ENCODE measurements at regions not wholly inside any gene's neighbourhood (a gene's known extent, or its start where the extent isn't known, plus 50 kb on each side); places are given as distances from the start of the nearest gene placed in this dataset.

GRCh38 chr2:164008752-164009151 is 272.9 kb upstream of the FIGN start:
- no peak for TF ChIP-seq CTCF (IDR thresholded peaks at IDR 0.05; ENCODE audit: insufficient read depth, low read depth, low read length)
- H3K4me3 ChIP-seq (ENCODE audit: low read depth, low read length), result no peak overlapping the region
- DNase-seq (ENCODE audit: low read depth), result no peak

GRCh38 chr2:164006704-164007103 is 270.9 kb upstream of the FIGN start:
- no peak overlapping the region for H3K4me3 ChIP-seq (ENCODE audit: low read depth, low read length)
- DNase-seq (ENCODE audit: low read depth), result no peak
- no peak for TF ChIP-seq CTCF (IDR thresholded peaks at IDR 0.05; ENCODE audit: insufficient read depth, low read depth, low read length)

- TF ChIP-seq CTCF (IDR thresholded peaks at IDR 0.05; ENCODE audit: insufficient read depth, low read depth, low read length), result no peak
- H3K4me3 ChIP-seq (ENCODE audit: low read depth, low read length), result no peak overlapping the region
- no peak for DNase-seq (ENCODE audit: low read depth)
Observed at GRCh38 chr2:164000176-164000575, 264.4 kb upstream of the FIGN start.

- no peak for TF ChIP-seq CTCF (IDR thresholded peaks at IDR 0.05; ENCODE audit: insufficient read depth, low read depth, low read length)
- H3K4me3 ChIP-seq (ENCODE audit: low read depth, low read length), result no peak overlapping the region
- no peak for DNase-seq (ENCODE audit: low read depth)
Observed at GRCh38 chr2:163997466-163997865, 261.7 kb upstream of the FIGN start.

GRCh38 chr2:163990541-163990940 is 254.7 kb upstream of the FIGN start:
- DNase-seq (ENCODE audit: low read depth), result no peak
- no peak overlapping the region for H3K4me3 ChIP-seq (ENCODE audit: low read depth, low read length)
- no peak for TF ChIP-seq CTCF (IDR thresholded peaks at IDR 0.05; ENCODE audit: insufficient read depth, low read depth, low read length)

GRCh38 chr2:163990101-163990500 is 254.3 kb upstream of the FIGN start:
- no peak overlapping the region for H3K4me3 ChIP-seq (ENCODE audit: low read depth, low read length)
- no peak for TF ChIP-seq CTCF (IDR thresholded peaks at IDR 0.05; ENCODE audit: insufficient read depth, low read depth, low read length)
- DNase-seq (ENCODE audit: low read depth), result no peak

GRCh38 chr2:163987175-163987940 is 251.6 kb upstream of the FIGN start:
- DNase-seq (ENCODE audit: low read depth), result no peak
- no peak for TF ChIP-seq CTCF (IDR thresholded peaks at IDR 0.05; ENCODE audit: insufficient read depth, low read depth, low read length)
- no peak overlapping the region for H3K4me3 ChIP-seq (ENCODE audit: low read depth, low read length)
